GM18520 (cell line): ENCODE measurements at regions not wholly inside any gene's neighbourhood (a gene's known extent, or its start where the extent isn't known, plus 50 kb on each side); places are given as distances from the start of the nearest gene placed in this dataset.

Experiments
- ATAC-seq: cut with Tn5 transposase; IDR thresholded peaks from one replicate; pipeline ENCODE4 v1.9.1; 2021; ENCODE audit not compliant: unreplicated experiment

- ATAC-seq, result no peak
These were observed 854.4 kb downstream of the SQOR start for GRCh38 chr15:46489276-46489675.

GRCh38 chr15:46496491-46497115 is 861.8 kb downstream of the SQOR start:
- ATAC-seq, result no peak

GRCh38 chr15:46502667-46503066 is 867.8 kb downstream of the SQOR start:
- no peak for ATAC-seq

- no peak for ATAC-seq
These were observed 883.6 kb downstream of the SQOR start for GRCh38 chr15:46518381-46518780.

- ATAC-seq, result no peak
These were observed 888.9 kb downstream of the SQOR start for GRCh38 chr15:46523701-46524100.

GRCh38 chr15:46525984-46526725 is 891.3 kb downstream of the SQOR start:
- no peak for ATAC-seq

GRCh38 chr15:46526726-46527110 is 891.9 kb downstream of the SQOR start:
- no peak for ATAC-seq

GRCh38 chr15:46543626-46544025 is 908.8 kb downstream of the SQOR start:
- ATAC-seq, result no peak

- no peak for ATAC-seq
These were observed 914.2 kb downstream of the SQOR start for GRCh38 chr15:46548989-46549388.

GRCh38 chr15:46552316-46552715 is 917.5 kb downstream of the SQOR start:
- no peak for ATAC-seq

- no peak for ATAC-seq
These were observed 920.7 kb downstream of the SQOR start for GRCh38 chr15:46555547-46555946.

GRCh38 chr15:46556010-46556409 is 921.2 kb downstream of the SQOR start:
- ATAC-seq, result no peak

GRCh38 chr15:46556559-46557379 is 921.9 kb downstream of the SQOR start:
- no peak for ATAC-seq

- ATAC-seq, result no peak
These were observed 933.1 kb downstream of the SQOR start for GRCh38 chr15:46567968-46568367.

GRCh38 chr15:46569781-46570180 is 935.0 kb downstream of the SQOR start:
- ATAC-seq, result no peak

GRCh38 chr15:46576646-46577395 is 942.0 kb downstream of the SQOR start:
- ATAC-seq, result no peak

- no peak for ATAC-seq
These were observed 942.9 kb downstream of the SQOR start for GRCh38 chr15:46577767-46578166.

- no peak for ATAC-seq
These were observed 945.7 kb downstream of the SQOR start for GRCh38 chr15:46580487-46580886.

GRCh38 chr15:46580924-46581323 is 946.1 kb downstream of the SQOR start:
- no peak for ATAC-seq

GRCh38 chr15:46589088-46589487 is 954.3 kb downstream of the SQOR start:
- ATAC-seq, result no peak

GRCh38 chr15:46591462-46591861 is 956.6 kb downstream of the SQOR start:
- ATAC-seq, result no peak
